HL-60 (cell line): ENCODE measurements at regions not wholly inside any gene's neighbourhood (a gene's known extent, or its start where the extent isn't known, plus 50 kb on each side); places are given as distances from the start of the nearest gene placed in this dataset.

Source experiments
- DNase-seq, 2 experiments: peaks; one replicate each; pipeline ENCODE4 v3.0.0-alpha.2; 2010 to 2020; ENCODE audit warnings: low read depth in 1 of 2, low spot score in 1 of 2
- H3K27ac ChIP-seq: fragments of 250-450 bp; sonication (Bioruptor Pico); replicated peaks from 2 replicates; pipeline ENCODE4 v1.5.1; 2020; ENCODE audit warnings: mild to moderate bottlenecking, moderate library complexity
- H3K27me3 ChIP-seq: fragments of 250-450 bp; sonication (Bioruptor Pico); 2 replicates; pipeline ENCODE4 v1.5.1; 2021; ENCODE audit warnings: mild to moderate bottlenecking, moderate library complexity; ENCODE audit not compliant: insufficient read depth, poor library complexity, severe bottlenecking
- H3K4me3 ChIP-seq: replicated peaks from 2 replicates; pipeline ENCODE4 v1.5.1; 2011; ENCODE audit warnings: mild to moderate bottlenecking, control low read depth, low read length; ENCODE audit not compliant: insufficient read depth
- GABPA ChIP-seq: IDR thresholded peaks from 2 replicates; pipeline ENCODE4 v1.6.1; 2012; ENCODE audit warnings: low read depth
- POLR2AphosphoS5 ChIP-seq: IDR thresholded peaks from 2 replicates; pipeline ENCODE4 v1.6.1; 2012; ENCODE audit warnings: low read depth
- SPI1 ChIP-seq: IDR thresholded peaks from 2 replicates; pipeline ENCODE4 v1.6.1; 2012; ENCODE audit warnings: low read depth, mild to moderate bottlenecking, borderline replicate concordance
- TF ChIP-seq, protein P1 (sequence below): IDR thresholded peaks from 2 replicates; pipeline ENCODE4 v1.6.1; 2012; ENCODE audit warnings: low read depth; ENCODE audit not compliant: insufficient replicate concordance
- TF ChIP-seq, protein P2 (sequence below): IDR thresholded peaks from one replicate; pipeline ENCODE4 v1.5.1; 2011; ENCODE audit warnings: low read length, control low read depth, inconsistent platforms; ENCODE audit not compliant: insufficient read depth

- H3K4me3 ChIP-seq: no peak overlapping the region
- no peak overlapping the region for H3K27ac ChIP-seq
- TF ChIP-seq GABPA (no peak), POLR2AphosphoS5 (no peak), SPI1 (no peak)
- TF ChIP-seq, protein P1, sequence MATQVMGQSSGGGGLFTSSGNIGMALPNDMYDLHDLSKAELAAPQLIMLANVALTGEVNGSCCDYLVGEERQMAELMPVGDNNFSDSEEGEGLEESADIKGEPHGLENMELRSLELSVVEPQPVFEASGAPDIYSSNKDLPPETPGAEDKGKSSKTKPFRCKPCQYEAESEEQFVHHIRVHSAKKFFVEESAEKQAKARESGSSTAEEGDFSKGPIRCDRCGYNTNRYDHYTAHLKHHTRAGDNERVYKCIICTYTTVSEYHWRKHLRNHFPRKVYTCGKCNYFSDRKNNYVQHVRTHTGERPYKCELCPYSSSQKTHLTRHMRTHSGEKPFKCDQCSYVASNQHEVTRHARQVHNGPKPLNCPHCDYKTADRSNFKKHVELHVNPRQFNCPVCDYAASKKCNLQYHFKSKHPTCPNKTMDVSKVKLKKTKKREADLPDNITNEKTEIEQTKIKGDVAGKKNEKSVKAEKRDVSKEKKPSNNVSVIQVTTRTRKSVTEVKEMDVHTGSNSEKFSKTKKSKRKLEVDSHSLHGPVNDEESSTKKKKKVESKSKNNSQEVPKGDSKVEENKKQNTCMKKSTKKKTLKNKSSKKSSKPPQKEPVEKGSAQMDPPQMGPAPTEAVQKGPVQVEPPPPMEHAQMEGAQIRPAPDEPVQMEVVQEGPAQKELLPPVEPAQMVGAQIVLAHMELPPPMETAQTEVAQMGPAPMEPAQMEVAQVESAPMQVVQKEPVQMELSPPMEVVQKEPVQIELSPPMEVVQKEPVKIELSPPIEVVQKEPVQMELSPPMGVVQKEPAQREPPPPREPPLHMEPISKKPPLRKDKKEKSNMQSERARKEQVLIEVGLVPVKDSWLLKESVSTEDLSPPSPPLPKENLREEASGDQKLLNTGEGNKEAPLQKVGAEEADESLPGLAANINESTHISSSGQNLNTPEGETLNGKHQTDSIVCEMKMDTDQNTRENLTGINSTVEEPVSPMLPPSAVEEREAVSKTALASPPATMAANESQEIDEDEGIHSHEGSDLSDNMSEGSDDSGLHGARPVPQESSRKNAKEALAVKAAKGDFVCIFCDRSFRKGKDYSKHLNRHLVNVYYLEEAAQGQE: no peak
- TF ChIP-seq, protein P2, sequence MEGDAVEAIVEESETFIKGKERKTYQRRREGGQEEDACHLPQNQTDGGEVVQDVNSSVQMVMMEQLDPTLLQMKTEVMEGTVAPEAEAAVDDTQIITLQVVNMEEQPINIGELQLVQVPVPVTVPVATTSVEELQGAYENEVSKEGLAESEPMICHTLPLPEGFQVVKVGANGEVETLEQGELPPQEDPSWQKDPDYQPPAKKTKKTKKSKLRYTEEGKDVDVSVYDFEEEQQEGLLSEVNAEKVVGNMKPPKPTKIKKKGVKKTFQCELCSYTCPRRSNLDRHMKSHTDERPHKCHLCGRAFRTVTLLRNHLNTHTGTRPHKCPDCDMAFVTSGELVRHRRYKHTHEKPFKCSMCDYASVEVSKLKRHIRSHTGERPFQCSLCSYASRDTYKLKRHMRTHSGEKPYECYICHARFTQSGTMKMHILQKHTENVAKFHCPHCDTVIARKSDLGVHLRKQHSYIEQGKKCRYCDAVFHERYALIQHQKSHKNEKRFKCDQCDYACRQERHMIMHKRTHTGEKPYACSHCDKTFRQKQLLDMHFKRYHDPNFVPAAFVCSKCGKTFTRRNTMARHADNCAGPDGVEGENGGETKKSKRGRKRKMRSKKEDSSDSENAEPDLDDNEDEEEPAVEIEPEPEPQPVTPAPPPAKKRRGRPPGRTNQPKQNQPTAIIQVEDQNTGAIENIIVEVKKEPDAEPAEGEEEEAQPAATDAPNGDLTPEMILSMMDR: no peak
- DNase-seq: no peak
- H3K27me3 ChIP-seq: peaks cover 2% of the 10 kb centered on the region
Observed at GRCh38 chr10:109773288-109774120, 149.8 kb downstream of the XPNPEP1 start.

GRCh38 chr10:109770663-109771062 is 152.6 kb downstream of the XPNPEP1 start:
- no peak for DNase-seq
- peaks cover 2% of the 10 kb centered on the region for H3K27me3 ChIP-seq
- TF ChIP-seq, protein P1: no peak
- TF ChIP-seq POLR2AphosphoS5: no peak
- TF ChIP-seq GABPA: no peak
- TF ChIP-seq SPI1: no peak
- TF ChIP-seq, protein P2: no peak
- H3K27ac ChIP-seq: no peak overlapping the region
- no peak overlapping the region for H3K4me3 ChIP-seq

DNA sequence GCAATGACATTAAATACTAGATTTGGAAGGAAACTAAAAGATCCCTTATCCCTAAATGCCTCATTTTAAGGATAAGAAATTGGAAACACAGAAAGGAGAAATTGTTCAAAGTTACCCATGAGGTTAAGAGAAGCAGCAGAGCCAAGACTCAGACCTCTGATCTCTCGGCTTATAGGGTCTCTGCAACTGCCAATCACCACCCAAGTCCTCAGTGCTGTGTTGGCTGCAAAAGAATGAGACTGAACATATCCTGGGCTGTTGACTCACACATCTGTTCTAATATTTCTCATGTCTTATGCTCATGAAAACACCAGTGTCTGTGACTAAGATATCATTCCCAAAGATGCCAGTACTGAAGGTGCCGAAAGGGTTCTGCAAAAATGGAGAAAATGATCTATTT is 153.3 kb downstream of the XPNPEP1 start:
- H3K27me3 ChIP-seq: peaks cover 2% of the 10 kb centered on the region
- no peak overlapping the region for H3K4me3 ChIP-seq
- no peak overlapping the region for H3K27ac ChIP-seq
- no peak for DNase-seq
- TF ChIP-seq GABPA: no peak

GRCh38 chr10:109765838-109766237 is 157.5 kb downstream of the XPNPEP1 start:
- TF ChIP-seq, protein P1: no peak
- no peak for TF ChIP-seq GABPA
- TF ChIP-seq SPI1: no peak
- TF ChIP-seq, protein P2: no peak
- TF ChIP-seq POLR2AphosphoS5: no peak
- DNase-seq: no peak

More at GRCh38 chr10:109765838-109766237, 157.5 kb downstream of the XPNPEP1 start:
- Histone ChIP-seq H3K27me3 (no peaks in the 10 kb centered on the region), H3K4me3 (no peak overlapping the region), H3K27ac (no peak overlapping the region)
